ENCODE measurements at regions not wholly inside any gene's neighbourhood (a gene's known extent, or its start where the extent isn't known, plus 50 kb on each side); places are given as distances from the start of the nearest gene placed in this dataset.

GRCh38 chr6:170042596-170043118, 248.2 kb downstream of the DLL1 start:
- TF ChIP-seq POLR2A (IDR thresholded peaks at IDR 0.05) (no peak), POLR2AphosphoS5 (IDR thresholded peaks at IDR 0.05) (no peak)
- TF ChIP-seq, protein P1, sequence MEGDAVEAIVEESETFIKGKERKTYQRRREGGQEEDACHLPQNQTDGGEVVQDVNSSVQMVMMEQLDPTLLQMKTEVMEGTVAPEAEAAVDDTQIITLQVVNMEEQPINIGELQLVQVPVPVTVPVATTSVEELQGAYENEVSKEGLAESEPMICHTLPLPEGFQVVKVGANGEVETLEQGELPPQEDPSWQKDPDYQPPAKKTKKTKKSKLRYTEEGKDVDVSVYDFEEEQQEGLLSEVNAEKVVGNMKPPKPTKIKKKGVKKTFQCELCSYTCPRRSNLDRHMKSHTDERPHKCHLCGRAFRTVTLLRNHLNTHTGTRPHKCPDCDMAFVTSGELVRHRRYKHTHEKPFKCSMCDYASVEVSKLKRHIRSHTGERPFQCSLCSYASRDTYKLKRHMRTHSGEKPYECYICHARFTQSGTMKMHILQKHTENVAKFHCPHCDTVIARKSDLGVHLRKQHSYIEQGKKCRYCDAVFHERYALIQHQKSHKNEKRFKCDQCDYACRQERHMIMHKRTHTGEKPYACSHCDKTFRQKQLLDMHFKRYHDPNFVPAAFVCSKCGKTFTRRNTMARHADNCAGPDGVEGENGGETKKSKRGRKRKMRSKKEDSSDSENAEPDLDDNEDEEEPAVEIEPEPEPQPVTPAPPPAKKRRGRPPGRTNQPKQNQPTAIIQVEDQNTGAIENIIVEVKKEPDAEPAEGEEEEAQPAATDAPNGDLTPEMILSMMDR (IDR thresholded peaks at IDR 0.05): no peak

All from gastroesophageal sphincter (tissue), 3 donors.